K562 (cell line): ENCODE measurements at regions not wholly inside any gene's neighbourhood (a gene's known extent, or its start where the extent isn't known, plus 50 kb on each side); places are given as distances from the start of the nearest gene placed in this dataset.

Experiments used
- CBX5 ChIP-seq: IDR thresholded peaks from 2 replicates; pipeline ENCODE4 v1.6.1; 2014; ENCODE audit warnings: low read depth, borderline replicate concordance
- EP300 ChIP-seq: IDR thresholded peaks from 2 replicates; pipeline ENCODE4 v1.6.1; 2012; ENCODE audit warnings: low read length, improper control_type of control experiment
- EZH2 ChIP-seq: IDR thresholded peaks from 2 replicates; pipeline ENCODE4 v1.6.1; 2012; ENCODE audit warnings: low read depth, mild to moderate bottlenecking, inconsistent platforms, low read length, borderline replicate concordance
- PCBP1 ChIP-seq: fragments of 200-400 bp; formaldehyde crosslinking; IDR thresholded peaks from 2 replicates; pipeline ENCODE4 v1.6.1; 2018; ENCODE audit warnings: mild to moderate bottlenecking, low read depth, low read length; ENCODE audit not compliant: poor library complexity, severe bottlenecking
- PHB ChIP-seq: fragments of 250-450 bp; sonication (Bioruptor Pico); IDR thresholded peaks from 2 replicates; pipeline ENCODE4 v1.5.0; 2021
- POLR2AphosphoS5 ChIP-seq: IDR thresholded peaks from 2 replicates; pipeline ENCODE4 v1.6.1; 2011; ENCODE audit warnings: mild to moderate bottlenecking, low read depth, low read length, moderate library complexity; ENCODE audit not compliant: control insufficient read depth, insufficient read depth
- TBL1XR1 ChIP-seq, 2 experiments: IDR thresholded peaks; 2 replicates each; pipeline ENCODE4 v1.6.1; 2012; ENCODE audit warnings: improper control_type of control experiment in 2 of 2, low read length in 2 of 2, mild to moderate bottlenecking in 1 of 2
- TCF7 ChIP-seq: sonication (generic); IDR thresholded peaks from 2 replicates; pipeline ENCODE4 v1.6.1; 2016; ENCODE audit warnings: antibody characterized with exemption, borderline replicate concordance
- ZFX ChIP-seq: sonication (generic); formaldehyde crosslinking; IDR thresholded peaks from 2 replicates; pipeline ENCODE4 v1.8.0; 2022; ENCODE audit warnings: mild to moderate bottlenecking, missing genetic modification reagents, moderate library complexity
- TF ChIP-seq, protein P1 (sequence below), 3 experiments: IDR thresholded peaks in 2 of 3; conservative IDR thresholded peaks in 1 of 3; 2 replicates each; pipeline ENCODE4 v1.5.1; 2011 to 2012; ENCODE audit warnings: low read length in 3 of 3, mild to moderate bottlenecking in 3 of 3, control low read depth in 2 of 3, improper control_type of control experiment in 1 of 3, inconsistent platforms in 1 of 3, low read depth in 1 of 3, mixed read lengths in 1 of 3, moderate library complexity in 1 of 3; ENCODE audit not compliant: insufficient read depth in 2 of 3
- TF ChIP-seq, protein P2 (sequence below): sonication (generic); formaldehyde crosslinking; IDR thresholded peaks from 2 replicates; pipeline ENCODE4 v1.8.0; 2023; ENCODE audit warnings: mild to moderate bottlenecking, missing genetic modification reagents

DNA sequence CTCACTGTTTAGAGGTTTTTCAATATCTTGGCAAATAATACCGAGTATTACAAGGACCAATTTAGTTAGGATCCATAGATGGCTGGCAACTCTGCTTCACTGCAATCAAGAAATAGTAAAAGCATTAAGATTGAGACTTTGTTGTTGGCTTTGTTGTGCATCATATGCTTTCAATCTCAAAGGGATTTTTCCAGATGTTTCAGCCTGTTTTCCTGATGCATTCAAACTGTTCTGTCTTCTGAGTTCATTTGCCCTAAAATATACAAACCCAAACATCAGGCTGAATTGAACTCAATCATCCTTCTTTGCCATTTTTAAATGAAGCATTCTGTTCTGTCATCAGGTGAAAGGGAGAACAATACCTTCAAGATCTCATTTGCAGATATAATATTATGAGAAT lies 248.7 kb downstream of the TTLL7 start:
- TF ChIP-seq EZH2: no peak
- TF ChIP-seq POLR2AphosphoS5: no peak
- TF ChIP-seq TBL1XR1 (IDR thresholded peaks at IDR 0.05; ENCODE audit: low read length in 2 of 2): no peak
- TF ChIP-seq PCBP1: no peak
- TF ChIP-seq, protein P1, sequence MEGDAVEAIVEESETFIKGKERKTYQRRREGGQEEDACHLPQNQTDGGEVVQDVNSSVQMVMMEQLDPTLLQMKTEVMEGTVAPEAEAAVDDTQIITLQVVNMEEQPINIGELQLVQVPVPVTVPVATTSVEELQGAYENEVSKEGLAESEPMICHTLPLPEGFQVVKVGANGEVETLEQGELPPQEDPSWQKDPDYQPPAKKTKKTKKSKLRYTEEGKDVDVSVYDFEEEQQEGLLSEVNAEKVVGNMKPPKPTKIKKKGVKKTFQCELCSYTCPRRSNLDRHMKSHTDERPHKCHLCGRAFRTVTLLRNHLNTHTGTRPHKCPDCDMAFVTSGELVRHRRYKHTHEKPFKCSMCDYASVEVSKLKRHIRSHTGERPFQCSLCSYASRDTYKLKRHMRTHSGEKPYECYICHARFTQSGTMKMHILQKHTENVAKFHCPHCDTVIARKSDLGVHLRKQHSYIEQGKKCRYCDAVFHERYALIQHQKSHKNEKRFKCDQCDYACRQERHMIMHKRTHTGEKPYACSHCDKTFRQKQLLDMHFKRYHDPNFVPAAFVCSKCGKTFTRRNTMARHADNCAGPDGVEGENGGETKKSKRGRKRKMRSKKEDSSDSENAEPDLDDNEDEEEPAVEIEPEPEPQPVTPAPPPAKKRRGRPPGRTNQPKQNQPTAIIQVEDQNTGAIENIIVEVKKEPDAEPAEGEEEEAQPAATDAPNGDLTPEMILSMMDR (IDR thresholded peaks at IDR 0.05 in 2 of 3, conservative IDR thresholded peaks at IDR 0.05 in 1 of 3; ENCODE audit: insufficient read depth in 2 of 3, low read depth in 1 of 3, low read length in 3 of 3): no peak
- TF ChIP-seq PHB (CRISPR knock-in tag): no peak
- no peak for TF ChIP-seq TCF7
- no peak for TF ChIP-seq ZFX (CRISPR knock-in tag)
- no peak for TF ChIP-seq EP300
- TF ChIP-seq, protein P2, sequence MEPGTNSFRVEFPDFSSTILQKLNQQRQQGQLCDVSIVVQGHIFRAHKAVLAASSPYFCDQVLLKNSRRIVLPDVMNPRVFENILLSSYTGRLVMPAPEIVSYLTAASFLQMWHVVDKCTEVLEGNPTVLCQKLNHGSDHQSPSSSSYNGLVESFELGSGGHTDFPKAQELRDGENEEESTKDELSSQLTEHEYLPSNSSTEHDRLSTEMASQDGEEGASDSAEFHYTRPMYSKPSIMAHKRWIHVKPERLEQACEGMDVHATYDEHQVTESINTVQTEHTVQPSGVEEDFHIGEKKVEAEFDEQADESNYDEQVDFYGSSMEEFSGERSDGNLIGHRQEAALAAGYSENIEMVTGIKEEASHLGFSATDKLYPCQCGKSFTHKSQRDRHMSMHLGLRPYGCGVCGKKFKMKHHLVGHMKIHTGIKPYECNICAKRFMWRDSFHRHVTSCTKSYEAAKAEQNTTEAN: no peak
- TF ChIP-seq CBX5: no peak
